Mesendoderm (in vitro differentiated cells): ENCODE measurements at regions not wholly inside any gene's neighbourhood (a gene's known extent, or its start where the extent isn't known, plus 50 kb on each side); places are given as distances from the start of the nearest gene placed in this dataset.
"Not testable (repeated sequence)": the region's sequence is repeated elsewhere in the genome, so short reads cannot be mapped to it uniquely, and the experiment has no call there.

ENCODE experiments used
- DNase-seq: peaks from one replicate; pipeline ENCODE4 v3.0.0; 2013
- H2AK5ac ChIP-seq: 2 replicates; pipeline ENCODE4 v1.6.1; 2013; ENCODE audit warnings: low read length, inconsistent platforms
- H2BK120ac ChIP-seq: 2 replicates; pipeline ENCODE4 v1.6.1; 2013; ENCODE audit warnings: low read depth, mild to moderate bottlenecking, low read length, moderate library complexity, mixed read lengths
- H2BK15ac ChIP-seq: replicated peaks from 2 replicates; pipeline ENCODE4 v1.6.1; 2013; ENCODE audit warnings: low read depth, mild to moderate bottlenecking, moderate library complexity
- H2BK5ac ChIP-seq: 2 replicates; pipeline ENCODE4 v1.6.1; 2013; ENCODE audit warnings: low read length, inconsistent platforms
- H3K18ac ChIP-seq: 2 replicates; pipeline ENCODE4 v1.6.1; 2013; ENCODE audit warnings: mild to moderate bottlenecking, low read length, mixed read lengths
- H3K23ac ChIP-seq: one replicate; pipeline ENCODE4 v1.6.1; 2013; ENCODE audit warnings: low read length
- H3K27ac ChIP-seq: 2 replicates; pipeline ENCODE4 v1.5.1; 2013; ENCODE audit warnings: low read depth, mild to moderate bottlenecking, inconsistent platforms, low read length, moderate library complexity
- H3K27me3 ChIP-seq: 2 replicates; pipeline ENCODE4 v1.6.1; 2013; ENCODE audit warnings: low read length, control low read depth, mild to moderate bottlenecking, inconsistent platforms; ENCODE audit not compliant: insufficient read depth, poor library complexity
- H3K36me3 ChIP-seq: 2 replicates; pipeline ENCODE4 v1.6.1; 2013; ENCODE audit warnings: low read length, inconsistent platforms; ENCODE audit not compliant: control insufficient read depth, insufficient read depth
- H3K4ac ChIP-seq: one replicate; pipeline ENCODE4 v1.6.1; 2013; ENCODE audit warnings: low read depth, mild to moderate bottlenecking, low read length, moderate library complexity
- H3K4me1 ChIP-seq: 2 replicates; pipeline ENCODE4 v1.6.1; 2013; ENCODE audit warnings: low read depth, low read length, inconsistent platforms; ENCODE audit not compliant: control insufficient read depth
- H3K4me2 ChIP-seq: 2 replicates; pipeline ENCODE4 v1.6.1; 2013; ENCODE audit warnings: low read length
- H3K4me3 ChIP-seq: 2 replicates; pipeline ENCODE4 v1.5.1; 2013; ENCODE audit warnings: mild to moderate bottlenecking, low read length
- H3K56ac ChIP-seq: one replicate; pipeline ENCODE4 v1.6.1; 2013; ENCODE audit warnings: low read length
- H3K79me1 ChIP-seq: 2 replicates; pipeline ENCODE4 v1.6.1; 2013; ENCODE audit warnings: low read length, inconsistent platforms
- H3K79me2 ChIP-seq: 2 replicates; pipeline ENCODE4 v1.6.1; 2013; ENCODE audit warnings: mild to moderate bottlenecking, low read length; ENCODE audit not compliant: control insufficient read depth, insufficient read depth
- H3K9ac ChIP-seq: 2 replicates; pipeline ENCODE4 v1.6.1; 2013; ENCODE audit warnings: low read length, inconsistent platforms
- H4K5ac ChIP-seq: one replicate; pipeline ENCODE4 v1.6.1; 2013; ENCODE audit warnings: low read length
- H4K8ac ChIP-seq: one replicate; pipeline ENCODE4 v1.6.1; 2013; ENCODE audit warnings: low read depth, mild to moderate bottlenecking, control low read depth, low read length, moderate library complexity
- WGBS: extraction: QIAGEN DNeasy Blood & Tissue Kit; methylation state at CpG from one replicate; pipeline ENCODE4 v1.1.7; 2013; ENCODE audit warnings: low lambda C conversion rate, missing lambda C conversion rate; ENCODE audit not compliant: insufficient coverage; ENCODE audit errors: extremely low coverage; 5-methylcytosine and 5-hydroxymethylcytosine counted together

- no CpG with 5 or more reads among the region's 2 CpGs for WGBS
- Histone ChIP-seq H2BK120ac (no peak overlapping the region), H2BK5ac (no peak overlapping the region), H3K27me3 (no peaks in the 10 kb centered on the region), H3K79me2 (no peaks in the 10 kb centered on the region), H3K23ac (no peak overlapping the region), H3K27ac (no peak overlapping the region), H3K4me3 (no peak overlapping the region), H2AK5ac (no peak overlapping the region), H2BK15ac (no peak overlapping the region), H4K5ac (no peak overlapping the region), H4K8ac (no peak overlapping the region), H3K18ac (no peak overlapping the region), H3K36me3 (no peaks in the 10 kb centered on the region), H3K79me1 (no peaks in the 10 kb centered on the region), H3K9ac (no peak overlapping the region), H3K4me1 (no peaks in the 10 kb centered on the region), H3K4ac (no peak overlapping the region), H3K4me2 (no peak overlapping the region), H3K56ac (no peak overlapping the region)
- DNase-seq: no peak
These were observed 116.5 kb upstream of the NETO1 start for GRCh38 chr18:72984290-72984689.

GRCh38 chr18:72973841-72974240, 106.1 kb upstream of the NETO1 start:
- Histone ChIP-seq H3K79me1 (no peaks in the 10 kb centered on the region), H3K18ac (no peak overlapping the region), H2BK15ac (no peak overlapping the region), H3K9ac (no peak overlapping the region), H4K8ac (no peak overlapping the region), H2BK5ac (no peak overlapping the region), H2AK5ac (no peak overlapping the region), H3K27me3 (no peaks in the 10 kb centered on the region), H3K27ac (no peak overlapping the region), H3K4ac (no peak overlapping the region), H3K4me1 (no peaks in the 10 kb centered on the region), H3K79me2 (no peaks in the 10 kb centered on the region), H3K4me3 (no peak overlapping the region), H3K4me2 (no peak overlapping the region), H3K36me3 (no peaks in the 10 kb centered on the region), H3K56ac (no peak overlapping the region), H3K23ac (no peak overlapping the region), H2BK120ac (no peak overlapping the region), H4K5ac (no peak overlapping the region)
- WGBS: no CpG with 5 or more reads among the region's 2 CpGs
- no peak for DNase-seq

GRCh38 chr18:72965616-72966015, 97.8 kb upstream of the NETO1 start:
- DNase-seq: no peak
- Histone ChIP-seq H3K36me3 (no peaks in the 10 kb centered on the region), H3K79me1 (no peaks in the 10 kb centered on the region), H3K4me1 (no peaks in the 10 kb centered on the region), H3K27ac (no peak overlapping the region), H3K4ac (no peak overlapping the region), H3K4me3 (no peak overlapping the region), H3K56ac (no peak overlapping the region), H2BK120ac (no peak overlapping the region), H3K27me3 (no peaks in the 10 kb centered on the region), H3K79me2 (no peaks in the 10 kb centered on the region), H3K9ac (no peak overlapping the region), H4K8ac (no peak overlapping the region), H3K18ac (no peak overlapping the region), H3K23ac (no peak overlapping the region), H3K4me2 (no peak overlapping the region), H2BK5ac (no peak overlapping the region), H2AK5ac (no peak overlapping the region), H2BK15ac (no peak overlapping the region), H4K5ac (no peak overlapping the region)
- WGBS: no CpG with 5 or more reads among the region's 9 CpGs

GRCh38 chr18:72958195-72958594, 90.4 kb upstream of the NETO1 start:
- not testable (repeated sequence) for H2BK5ac ChIP-seq, H3K4me1 ChIP-seq, H3K79me1 ChIP-seq, H3K4me2 ChIP-seq, H3K36me3 ChIP-seq, H2AK5ac ChIP-seq, H4K5ac ChIP-seq, H3K79me2 ChIP-seq, DNase-seq, H2BK15ac ChIP-seq, H3K23ac ChIP-seq, H3K18ac ChIP-seq, H3K27me3 ChIP-seq, H3K27ac ChIP-seq, H3K4ac ChIP-seq, H3K4me3 ChIP-seq, H2BK120ac ChIP-seq, H3K9ac ChIP-seq, H4K8ac ChIP-seq, H3K56ac ChIP-seq

- H3K79me1 ChIP-seq: no peaks in the 10 kb centered on the region
These were observed 80.7 kb upstream of the NETO1 start for GRCh38 chr18:72948439-72948838.

GRCh38 chr18:72942766-72943165, 75.0 kb upstream of the NETO1 start:
- Histone ChIP-seq H4K8ac (no peak overlapping the region), H2BK120ac (no peak overlapping the region), H3K9ac (no peak overlapping the region), H3K4ac (no peak overlapping the region), H3K36me3 (no peaks in the 10 kb centered on the region), H3K27me3 (no peaks in the 10 kb centered on the region), H3K4me1 (no peaks in the 10 kb centered on the region), H4K5ac (no peak overlapping the region), H3K27ac (no peak overlapping the region), H2AK5ac (no peak overlapping the region), H3K79me1 (no peaks in the 10 kb centered on the region), H3K79me2 (no peaks in the 10 kb centered on the region), H3K4me2 (no peak overlapping the region), H3K23ac (no peak overlapping the region), H3K18ac (no peak overlapping the region), H2BK15ac (no peak overlapping the region), H3K56ac (no peak overlapping the region), H3K4me3 (no peak overlapping the region), H2BK5ac (no peak overlapping the region)
- no CpG with 5 or more reads among the region's 2 CpGs for WGBS
- DNase-seq: no peak

More at GRCh38 chr18:72948439-72948838, 80.7 kb upstream of the NETO1 start:
- no peak overlapping the region for H3K56ac ChIP-seq
- no peak overlapping the region for H2BK15ac ChIP-seq
- H3K27me3 ChIP-seq: no peaks in the 10 kb centered on the region
- no peak overlapping the region for H4K5ac ChIP-seq
- no peak overlapping the region for H3K18ac ChIP-seq
- no peak overlapping the region for H3K9ac ChIP-seq
- no peaks in the 10 kb centered on the region for H3K79me2 ChIP-seq
- H3K4me3 ChIP-seq: no peak overlapping the region
- H2BK120ac ChIP-seq: no peak overlapping the region
- no peak overlapping the region for H3K4me2 ChIP-seq
- no peak overlapping the region for H3K4ac ChIP-seq
- no peak overlapping the region for H4K8ac ChIP-seq
- no CpG with 5 or more reads among the region's 3 CpGs for WGBS
- no peaks in the 10 kb centered on the region for H3K4me1 ChIP-seq
- H2BK5ac ChIP-seq: no peak overlapping the region
- no peaks in the 10 kb centered on the region for H3K36me3 ChIP-seq
- H3K27ac ChIP-seq: no peak overlapping the region
- no peak for DNase-seq
- no peak overlapping the region for H3K23ac ChIP-seq
- H2AK5ac ChIP-seq: no peak overlapping the region
